A172 (cell line): ENCODE measurements at regions not wholly inside any gene's neighbourhood (a gene's known extent, or its start where the extent isn't known, plus 50 kb on each side); places are given as distances from the start of the nearest gene placed in this dataset.

Source experiments
- DNase-seq: peaks from one replicate; pipeline ENCODE4 v3.0.0-alpha.2; 2015; ENCODE audit warnings: low spot score

DNA sequence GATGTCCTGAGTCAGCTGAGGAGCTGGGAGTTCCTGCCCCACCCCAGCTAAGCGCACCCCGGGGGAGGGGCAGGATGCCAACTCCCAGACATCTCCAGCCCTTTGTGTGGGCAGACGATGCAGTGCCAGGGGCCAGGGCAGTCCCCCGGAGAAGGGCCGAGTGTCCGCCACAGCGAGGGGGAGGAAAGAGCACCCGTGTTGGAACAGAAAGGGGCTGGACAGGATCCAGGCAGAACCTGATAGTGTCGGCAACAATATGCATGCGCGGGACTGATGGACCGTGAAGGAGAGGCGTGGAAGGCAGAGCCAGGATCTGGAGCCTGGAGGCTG is 1434.7 kb downstream of the BRD1 start:
- peak; percentile 1 for DNase-seq

GRCh38 chr22:48391820-48392219 is 1435.9 kb downstream of the BRD1 start:
- no peak for DNase-seq

GRCh38 chr22:48391171-48391711 is 1436.4 kb downstream of the BRD1 start:
- DNase-seq: no peak

GRCh38 chr22:48389916-48390315 is 1437.8 kb downstream of the BRD1 start:
- no peak for DNase-seq

GRCh38 chr22:48382197-48382596 is 1445.5 kb downstream of the BRD1 start:
- no peak for DNase-seq

DNA sequence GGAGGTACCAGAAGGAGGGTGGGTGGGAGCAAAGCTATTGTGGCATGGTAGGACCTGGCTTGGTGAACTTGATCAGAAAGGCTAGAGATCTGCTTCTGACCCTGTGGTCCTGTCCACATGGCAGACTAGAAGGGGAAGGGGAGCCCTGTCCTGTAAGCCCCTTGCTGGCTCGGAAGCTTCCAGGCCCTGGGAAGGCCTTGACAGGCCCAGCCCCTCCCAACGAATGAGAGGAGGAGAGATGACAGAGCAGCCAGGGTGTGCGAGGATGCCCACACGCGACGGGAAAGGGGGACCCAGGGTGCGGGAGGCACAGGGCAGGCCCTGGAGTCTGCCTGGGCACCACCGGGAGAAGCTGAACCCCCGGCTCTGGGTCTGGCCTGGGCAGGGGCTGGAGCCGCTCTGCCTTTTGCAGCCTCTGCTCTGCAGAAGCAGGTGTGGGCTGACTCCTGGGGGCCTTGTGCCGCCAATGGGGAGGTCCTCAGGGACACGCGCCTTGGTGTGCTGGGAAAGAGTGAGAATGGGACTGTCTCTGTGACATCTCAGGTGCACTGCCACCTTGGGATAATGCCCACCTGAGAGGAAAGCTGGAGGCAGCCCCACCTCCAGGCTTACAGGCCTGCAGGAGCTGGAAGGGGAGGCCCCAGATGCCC is 1447.5 kb downstream of the BRD1 start:
- no peak for DNase-seq

- DNase-seq: no peak
These were observed 1448.3 kb downstream of the BRD1 start for GRCh38 chr22:48379371-48379770.

DNA sequence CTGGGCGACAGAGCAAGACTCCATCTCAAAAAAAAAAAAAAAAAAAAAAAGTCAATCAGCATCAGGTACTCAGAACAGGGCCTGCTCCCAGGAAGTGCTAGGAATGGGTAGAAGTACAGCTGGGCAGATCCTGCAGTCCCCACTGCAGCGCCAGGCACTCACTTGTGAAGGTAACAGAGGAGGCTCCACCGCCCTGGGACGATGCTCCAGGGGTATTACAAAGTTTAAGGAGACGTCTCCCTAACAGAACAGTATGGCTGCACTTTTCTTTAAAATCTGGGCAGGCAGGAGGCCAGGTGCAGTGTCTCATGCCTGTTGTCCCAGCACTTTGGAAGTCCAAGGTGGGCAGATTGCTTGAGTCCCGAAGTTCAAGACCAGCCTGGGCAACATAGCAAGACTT is 1449.0 kb downstream of the BRD1 start:
- no peak for DNase-seq

DNA sequence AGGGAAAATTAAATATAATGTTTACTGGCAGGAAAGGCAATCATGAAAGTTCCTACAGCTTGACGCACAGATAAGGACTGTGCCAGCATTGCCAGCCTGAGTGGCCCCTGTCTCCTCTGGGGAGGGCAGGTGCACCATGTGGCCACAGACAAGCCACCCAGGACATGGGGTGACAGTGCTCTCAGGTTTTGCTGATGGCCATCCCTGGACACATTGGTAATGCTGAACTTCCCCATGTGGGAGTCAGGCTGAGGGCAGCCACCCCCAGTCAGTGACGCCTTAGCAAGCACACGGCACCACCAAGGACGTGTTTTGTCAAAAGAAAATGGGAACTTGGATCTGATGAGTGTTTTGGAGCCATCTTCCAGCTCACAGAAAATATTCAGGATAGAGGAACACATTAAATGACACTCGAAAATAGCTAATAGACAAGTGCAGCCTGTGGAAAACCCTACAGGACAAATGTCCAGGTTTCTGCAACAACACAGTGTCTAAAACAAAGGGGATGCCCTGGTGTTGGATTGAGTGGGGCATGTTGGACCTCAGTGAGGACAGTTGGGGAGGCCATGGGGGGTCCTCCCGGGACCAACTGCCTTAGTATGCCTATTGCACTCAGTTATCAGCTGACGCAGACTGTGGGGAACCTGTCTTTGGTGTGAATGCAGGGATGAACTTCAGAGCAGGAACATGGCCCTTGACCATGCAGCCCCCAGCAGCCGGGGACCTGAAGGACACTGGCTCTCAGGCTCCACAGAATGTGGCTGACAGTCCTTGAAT is 1450.5 kb downstream of the BRD1 start:
- no peak for DNase-seq

- DNase-seq: no peak
These were observed 1451.2 kb downstream of the BRD1 start for GRCh38 chr22:48376428-48376827.

- no peak for DNase-seq
These were observed 1454.0 kb downstream of the BRD1 start for GRCh38 chr22:48373626-48374173.

DNA sequence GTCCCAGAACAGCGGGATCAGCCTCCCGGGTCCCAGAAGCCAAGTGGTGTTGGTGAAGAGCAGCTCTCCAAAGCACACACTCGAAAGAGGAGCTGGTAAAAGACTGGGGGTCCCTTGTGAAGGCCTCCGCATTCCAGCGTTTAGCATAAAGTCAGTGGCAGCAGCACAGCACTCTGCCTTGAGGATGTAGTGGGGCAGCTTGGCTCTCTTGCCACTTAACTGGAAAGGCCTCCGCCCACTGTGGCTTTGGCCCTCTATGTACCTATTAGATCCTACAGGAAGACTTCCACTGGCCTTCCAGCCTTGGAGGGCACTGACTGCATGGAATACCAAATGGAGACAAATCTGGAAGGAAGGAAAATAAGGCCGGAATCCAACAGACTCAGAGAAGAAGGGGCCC is 1455.3 kb downstream of the BRD1 start:
- DNase-seq: no peak

- DNase-seq: no peak
These were observed 1456.3 kb downstream of the BRD1 start for GRCh38 chr22:48371391-48371790.

- DNase-seq: no peak
These were observed 1457.0 kb downstream of the BRD1 start for GRCh38 chr22:48370508-48371325.

DNA sequence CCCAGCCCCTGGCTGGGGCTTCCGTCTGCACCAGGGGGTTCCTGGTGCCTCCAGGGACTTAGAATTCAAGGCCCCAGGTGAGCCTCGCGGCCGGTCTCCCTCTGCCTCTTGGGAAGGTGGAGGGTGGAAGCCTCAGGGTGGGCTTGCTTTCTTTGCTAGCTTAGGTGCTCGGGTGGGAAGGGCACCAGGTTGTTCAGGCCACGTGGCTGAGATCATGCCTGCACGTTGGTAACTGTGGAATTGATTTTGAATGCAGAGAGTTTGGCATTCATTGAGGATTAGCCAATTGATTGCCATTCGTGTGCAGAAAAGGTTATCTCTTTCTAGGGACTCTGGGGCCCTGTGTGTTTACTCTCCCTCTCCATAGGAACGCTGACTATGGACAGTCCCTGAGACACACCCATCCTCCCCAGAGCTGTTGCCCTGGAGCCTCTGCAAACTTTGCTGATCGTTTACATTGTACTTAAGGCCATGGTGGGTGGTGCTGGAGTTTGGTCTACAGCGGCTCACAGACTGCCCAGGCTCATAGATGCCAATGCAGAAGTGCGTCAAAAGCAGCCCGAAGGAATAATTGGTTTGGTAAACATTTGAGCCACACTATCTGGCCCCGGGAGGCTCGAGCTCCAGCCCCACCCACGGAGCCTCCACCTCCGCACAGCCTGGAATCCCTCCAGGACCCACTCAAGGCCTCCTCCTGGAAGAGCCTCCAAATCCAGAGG is 1457.7 kb downstream of the BRD1 start:
- no peak for DNase-seq

DNA sequence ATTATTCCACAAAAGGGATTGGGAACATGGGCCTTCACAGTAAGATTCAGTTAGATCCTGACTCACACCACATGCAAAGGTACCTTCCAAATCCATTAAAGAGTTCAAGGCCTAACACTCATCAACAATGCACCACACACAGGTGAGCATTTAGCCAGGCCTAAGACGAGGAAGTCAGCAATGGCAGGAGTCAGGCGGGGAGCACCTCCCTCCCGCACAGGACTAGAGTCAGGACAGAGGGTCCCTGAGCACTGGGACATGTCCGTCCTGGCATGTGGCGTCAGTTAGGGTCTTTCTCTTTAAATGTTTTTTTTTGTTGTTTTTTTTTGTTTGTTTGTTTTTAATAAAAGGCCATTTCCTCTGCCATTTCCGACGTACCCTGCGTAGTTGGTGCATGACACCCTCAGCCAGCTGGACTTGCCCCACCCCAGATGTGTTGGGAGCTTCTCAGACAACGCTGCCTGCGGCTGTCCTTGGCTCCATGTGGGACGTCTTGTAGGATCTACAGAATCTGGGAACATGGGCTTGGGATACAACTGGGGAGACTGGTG is 1458.6 kb downstream of the BRD1 start:
- DNase-seq: no peak

GRCh38 chr22:48367731-48368130 is 1459.9 kb downstream of the BRD1 start:
- no peak for DNase-seq

- no peak for DNase-seq
These were observed 1461.1 kb downstream of the BRD1 start for GRCh38 chr22:48366591-48366990.

DNA sequence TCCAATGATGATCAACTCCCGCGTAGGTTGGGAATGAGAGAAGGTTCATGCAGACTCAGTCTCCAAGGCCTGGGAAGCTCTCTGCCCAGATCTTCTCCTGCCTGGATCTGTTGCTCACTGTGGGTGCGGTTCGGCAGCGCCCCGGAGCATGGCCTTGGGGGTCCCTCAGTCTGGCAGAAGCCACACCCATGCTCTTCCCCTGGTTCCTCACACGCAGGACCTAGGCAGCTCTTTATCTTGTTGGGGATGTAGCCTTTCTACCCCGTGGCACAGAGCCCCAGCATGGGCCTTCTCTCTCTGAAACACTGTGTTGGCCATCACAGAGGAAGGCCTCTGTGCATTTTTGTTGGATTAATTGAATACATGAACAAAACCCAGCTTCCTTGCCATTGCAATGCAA is 1461.6 kb downstream of the BRD1 start:
- no peak for DNase-seq

DNA sequence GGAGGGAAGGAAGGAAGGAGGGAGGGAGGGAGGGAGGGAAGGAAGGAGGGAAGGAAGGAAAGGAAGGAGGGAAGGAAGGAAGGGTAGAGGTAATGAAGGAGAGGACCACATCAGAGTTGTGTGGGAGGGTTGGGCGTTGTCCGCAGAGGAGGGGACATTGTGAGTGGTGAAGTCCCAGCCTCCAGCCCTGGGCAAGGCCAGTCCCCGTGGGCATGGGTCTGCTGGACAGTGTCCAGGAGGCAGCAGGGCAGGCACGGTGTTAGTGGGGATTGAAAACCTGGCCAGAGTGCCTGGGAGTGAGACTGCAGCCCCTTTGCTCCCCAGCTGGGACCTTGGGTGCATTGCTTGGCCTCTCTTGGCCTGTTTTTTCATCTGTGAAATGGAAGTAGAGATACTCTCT is 1462.3 kb downstream of the BRD1 start:
- no peak for DNase-seq

DNA sequence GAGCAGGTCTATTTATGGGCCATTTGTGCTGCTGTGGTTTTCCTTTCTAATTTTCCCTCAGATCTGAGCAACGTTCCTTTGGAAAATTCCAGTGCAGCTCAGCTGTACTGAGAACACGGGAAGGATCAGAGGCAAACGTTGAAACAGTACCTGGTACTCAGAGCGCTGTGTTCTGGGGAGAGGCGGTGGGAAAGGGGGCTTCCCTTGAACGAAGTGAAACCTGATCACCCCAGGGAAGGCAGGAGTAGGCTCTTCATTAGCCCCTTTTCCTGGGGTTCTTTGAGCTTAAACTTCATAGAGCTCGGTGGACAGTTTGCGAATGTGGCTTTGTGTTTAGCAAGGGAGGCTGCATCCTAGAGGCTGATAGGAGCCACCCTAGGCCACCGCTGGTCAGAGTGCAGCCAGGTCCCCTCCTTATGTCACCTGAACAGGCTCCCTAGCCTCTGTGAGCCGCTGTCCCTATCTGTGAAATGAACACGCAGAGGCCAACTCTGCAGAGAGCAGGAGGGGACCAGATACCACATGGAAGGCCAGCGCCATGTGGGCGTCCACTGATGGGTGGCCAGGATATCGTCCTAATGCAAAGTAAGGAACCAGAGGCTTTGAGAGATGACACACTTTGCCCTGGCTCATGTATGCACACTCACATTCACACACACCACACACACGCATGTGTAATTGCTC is 1464.8 kb downstream of the BRD1 start:
- DNase-seq: no peak
